HG03354 (cell line): ENCODE measurements at regions not wholly inside any gene's neighbourhood (a gene's known extent, or its start where the extent isn't known, plus 50 kb on each side); places are given as distances from the start of the nearest gene placed in this dataset.

Experiments used
- ATAC-seq: cut with Tn5 transposase; IDR thresholded peaks from one replicate; pipeline ENCODE4 v1.9.1; 2021; ENCODE audit warnings: mild to moderate bottlenecking; ENCODE audit not compliant: unreplicated experiment, poor library complexity, severe bottlenecking

- ATAC-seq, result no peak
Measured at GRCh38 chr4:177673985-177674489, 231.8 kb upstream of the AGA start.

GRCh38 chr4:177680308-177680707 lies 238.1 kb upstream of the AGA start:
- no peak for ATAC-seq

GRCh38 chr4:177681902-177682301 lies 239.7 kb upstream of the AGA start:
- no peak for ATAC-seq

- no peak for ATAC-seq
Measured at GRCh38 chr4:177687117-177687516, 244.9 kb upstream of the AGA start.

GRCh38 chr4:177692907-177693306 lies 250.7 kb upstream of the AGA start:
- ATAC-seq, result no peak

- ATAC-seq, result no peak
Measured at GRCh38 chr4:177696438-177696966, 254.3 kb upstream of the AGA start.

- ATAC-seq, result no peak
Measured at GRCh38 chr4:177699365-177700213, 257.4 kb upstream of the AGA start.

- ATAC-seq, result no peak
Measured at GRCh38 chr4:177706916-177707315, 264.7 kb upstream of the AGA start.

- ATAC-seq, result no peak
Measured at GRCh38 chr4:177713454-177713853, 271.2 kb upstream of the AGA start.

- ATAC-seq, result no peak
Measured at GRCh38 chr4:177717407-177717806, 275.2 kb upstream of the AGA start.

- ATAC-seq, result no peak
Measured at GRCh38 chr4:177718514-177718913, 276.3 kb upstream of the AGA start.

- ATAC-seq, result no peak
Measured at GRCh38 chr4:177726111-177726510, 283.9 kb upstream of the AGA start.

GRCh38 chr4:177728361-177729152 lies 286.3 kb upstream of the AGA start:
- no peak for ATAC-seq

GRCh38 chr4:177729681-177730080 lies 287.4 kb upstream of the AGA start:
- ATAC-seq, result no peak

GRCh38 chr4:177737387-177737940 lies 295.2 kb upstream of the AGA start:
- ATAC-seq, result no peak

GRCh38 chr4:177740563-177740962 lies 298.3 kb upstream of the AGA start:
- no peak for ATAC-seq

GRCh38 chr4:177759729-177760128 lies 317.5 kb upstream of the AGA start:
- no peak for ATAC-seq

- no peak for ATAC-seq
Measured at GRCh38 chr4:177761692-177762091, 319.5 kb upstream of the AGA start.

GRCh38 chr4:177769155-177769554 lies 326.9 kb upstream of the AGA start:
- no peak for ATAC-seq

GRCh38 chr4:177770776-177771175 lies 328.5 kb upstream of the AGA start:
- no peak for ATAC-seq
